ENCODE measurements at regions not wholly inside any gene's neighbourhood (a gene's known extent, or its start where the extent isn't known, plus 50 kb on each side); places are given as distances from the start of the nearest gene placed in this dataset.

GRCh38 chr6:140847262-140847645, 1285.5 kb upstream of the GJE1 start:
- Mint-ChIP-seq H3K4me3 (no peak overlapping the region), H3K27me3 (no peaks in the 10 kb centered on the region), H3K27ac (no peak overlapping the region), H3K9me3 (no peaks in the 10 kb centered on the region), H3K36me3 (no peaks in the 10 kb centered on the region), H3K4me1 (no peaks in the 10 kb centered on the region)
- DNase-seq: no peak
- CTCF ChIA-PET: no interaction called here

GRCh38 chr6:140846503-140847261, 1286.0 kb upstream of the GJE1 start:
- H3K4me3 Mint-ChIP-seq: no peak overlapping the region
- no peaks in the 10 kb centered on the region for H3K4me1 Mint-ChIP-seq
- no peaks in the 10 kb centered on the region for H3K9me3 Mint-ChIP-seq
- no peaks in the 10 kb centered on the region for H3K36me3 Mint-ChIP-seq
- no peak for DNase-seq
- no peaks in the 10 kb centered on the region for H3K27me3 Mint-ChIP-seq
- CTCF ChIA-PET: no interaction called here
- H3K27ac Mint-ChIP-seq: no peak overlapping the region

DNA sequence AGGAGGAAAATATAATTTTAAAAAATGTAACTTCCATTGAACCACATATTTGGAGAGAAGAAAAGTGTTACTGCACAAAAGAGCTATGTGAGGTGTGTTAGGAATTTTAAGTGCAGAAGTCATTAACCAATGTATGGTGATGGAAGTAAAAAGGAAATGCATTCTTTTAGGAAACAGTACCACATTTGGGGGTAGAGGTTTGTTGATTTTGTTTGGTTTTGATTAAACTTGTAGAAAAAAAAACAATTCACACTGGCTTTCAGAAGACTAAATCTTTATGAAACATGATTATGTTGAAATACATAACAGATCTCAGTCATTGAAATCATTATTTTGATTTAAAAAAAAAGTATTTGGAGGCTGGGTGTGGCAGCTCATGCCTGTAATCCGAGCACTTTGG, 1287.0 kb upstream of the GJE1 start:
- CTCF ChIA-PET: no interaction called here
- no peaks in the 10 kb centered on the region for H3K27me3 Mint-ChIP-seq
- H3K4me1 Mint-ChIP-seq: no peaks in the 10 kb centered on the region
- H3K4me3 Mint-ChIP-seq: no peak overlapping the region
- H3K36me3 Mint-ChIP-seq: no peaks in the 10 kb centered on the region
- no peaks in the 10 kb centered on the region for H3K9me3 Mint-ChIP-seq
- no peak overlapping the region for H3K27ac Mint-ChIP-seq
- DNase-seq: no peak

DNA sequence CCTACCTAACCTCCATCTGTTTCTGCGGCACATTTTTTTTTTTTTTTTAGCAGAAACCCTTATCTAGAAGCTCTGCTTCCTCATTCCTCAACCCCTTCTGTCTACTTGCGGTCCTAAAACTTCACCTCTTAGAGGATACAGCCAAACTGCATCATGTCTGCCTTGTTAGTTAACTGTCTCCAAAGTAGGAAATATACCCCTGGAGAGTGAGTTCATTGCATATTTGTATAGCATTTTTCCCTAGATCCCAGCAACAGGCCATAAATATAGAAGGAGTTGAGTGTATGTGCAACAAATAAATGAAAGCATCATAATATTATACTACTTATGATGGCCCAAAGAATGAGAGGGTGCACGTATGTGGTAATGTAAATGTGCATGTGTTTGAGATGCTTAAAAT, 1288.6 kb upstream of the GJE1 start:
- no peak overlapping the region for H3K27ac Mint-ChIP-seq
- DNase-seq: no peak
- H3K27me3 Mint-ChIP-seq: no peaks in the 10 kb centered on the region
- no peaks in the 10 kb centered on the region for H3K9me3 Mint-ChIP-seq
- H3K36me3 Mint-ChIP-seq: no peaks in the 10 kb centered on the region
- CTCF ChIA-PET: interaction anchor here (0.6 kb wide), 1 partner anchor 251 kb away, joined by 4 read pairs; no protein-coding TSS in a partner anchor
- no peaks in the 10 kb centered on the region for H3K4me1 Mint-ChIP-seq
- no peak overlapping the region for H3K4me3 Mint-ChIP-seq

DNA sequence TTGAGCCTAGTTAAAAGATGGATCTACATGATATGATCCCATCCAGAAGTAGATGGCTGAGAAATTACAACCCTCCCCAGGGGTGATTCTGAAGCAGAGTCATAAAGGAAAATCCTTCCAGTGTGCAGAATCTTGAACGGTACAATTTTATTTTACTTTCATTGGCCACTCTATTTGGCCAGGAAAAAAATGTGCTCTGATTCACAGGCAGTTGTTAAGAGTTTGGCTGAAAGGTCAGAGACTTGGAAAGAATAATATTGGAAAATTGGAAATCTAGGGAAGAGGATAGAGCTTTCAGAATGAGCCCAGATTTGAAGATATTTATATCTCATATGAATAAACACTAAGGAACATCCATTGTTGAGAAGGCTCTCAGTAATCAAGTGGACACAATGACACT, 1299.3 kb upstream of the GJE1 start:
- no peak for DNase-seq
- no peak overlapping the region for H3K27ac Mint-ChIP-seq
- no peaks in the 10 kb centered on the region for H3K36me3 Mint-ChIP-seq
- no peaks in the 10 kb centered on the region for H3K9me3 Mint-ChIP-seq
- no peak overlapping the region for H3K4me3 Mint-ChIP-seq
- CTCF ChIA-PET: no interaction called here
- no peaks in the 10 kb centered on the region for H3K27me3 Mint-ChIP-seq
- H3K4me1 Mint-ChIP-seq: no peaks in the 10 kb centered on the region

DNA sequence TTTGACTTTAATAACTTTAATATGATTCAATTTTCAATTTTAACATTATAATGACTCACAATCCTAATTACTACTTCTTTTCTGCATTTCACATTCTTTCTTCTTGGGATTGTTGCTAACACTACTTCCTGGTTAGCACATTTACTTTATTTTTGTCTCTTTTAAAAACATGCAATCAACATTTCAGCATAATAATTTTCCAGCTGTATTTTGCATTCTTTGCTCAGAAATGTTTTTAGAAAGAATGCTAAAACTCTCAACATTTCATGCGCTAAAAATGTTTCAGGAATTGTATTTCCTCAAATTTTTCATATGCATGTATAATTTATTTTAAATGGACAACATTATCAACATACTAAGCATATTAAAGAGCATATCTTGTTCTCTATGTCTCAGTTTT, 1302.1 kb upstream of the GJE1 start:
- no peaks in the 10 kb centered on the region for H3K27me3 Mint-ChIP-seq
- H3K4me3 Mint-ChIP-seq: no peak overlapping the region
- DNase-seq: no peak
- H3K4me1 Mint-ChIP-seq: no peaks in the 10 kb centered on the region
- CTCF ChIA-PET: no interaction called here
- no peaks in the 10 kb centered on the region for H3K9me3 Mint-ChIP-seq
- H3K27ac Mint-ChIP-seq: no peak overlapping the region
- H3K36me3 Mint-ChIP-seq: no peaks in the 10 kb centered on the region

DNA sequence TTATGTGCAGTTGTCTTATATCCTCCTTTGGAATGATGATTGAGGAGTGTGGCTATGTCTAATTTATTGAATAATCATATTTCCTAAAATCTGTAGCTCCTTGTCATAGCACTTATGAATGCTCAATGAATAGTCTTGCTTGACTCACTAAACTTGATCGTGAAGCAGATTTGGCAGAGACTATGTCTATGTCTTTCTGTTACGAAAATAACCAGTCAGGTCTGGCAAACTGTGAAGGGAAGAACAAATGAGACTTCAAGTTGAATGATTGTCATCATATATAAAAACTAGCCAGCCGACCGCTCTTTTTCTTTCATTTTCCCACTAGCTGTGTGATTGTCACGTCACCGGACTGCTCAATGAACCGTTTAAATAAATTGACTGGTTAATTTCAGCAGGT, 1303.9 kb upstream of the GJE1 start:
- Mint-ChIP-seq H3K4me1 (no peaks in the 10 kb centered on the region), H3K36me3 (no peaks in the 10 kb centered on the region), H3K27ac (no peak overlapping the region), H3K4me3 (no peak overlapping the region), H3K9me3 (no peaks in the 10 kb centered on the region), H3K27me3 (no peaks in the 10 kb centered on the region)
- DNase-seq: no peak
- CTCF ChIA-PET: no interaction called here

DNA sequence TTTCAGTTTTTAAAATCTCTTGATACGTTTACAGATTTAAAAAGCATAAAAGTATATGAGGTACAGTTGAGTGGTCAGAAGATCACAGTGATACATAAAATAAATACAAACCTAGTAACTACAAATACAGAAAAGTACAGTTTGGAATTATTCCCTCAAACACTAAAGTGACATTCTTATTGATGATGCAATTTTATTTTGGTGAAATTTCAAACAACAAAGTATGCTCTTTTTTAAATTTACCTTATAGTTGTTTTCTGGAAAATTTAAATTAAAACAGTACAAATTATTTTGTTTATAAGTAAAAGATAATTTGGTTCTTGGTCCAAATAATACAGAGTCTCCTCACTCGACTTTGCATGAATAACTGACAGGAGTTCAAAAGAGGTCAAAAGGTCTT, 1305.1 kb upstream of the GJE1 start:
- no peaks in the 10 kb centered on the region for H3K9me3 Mint-ChIP-seq
- no peaks in the 10 kb centered on the region for H3K4me1 Mint-ChIP-seq
- H3K27ac Mint-ChIP-seq: no peak overlapping the region
- H3K27me3 Mint-ChIP-seq: no peaks in the 10 kb centered on the region
- no peak for DNase-seq
- CTCF ChIA-PET: no interaction called here
- H3K4me3 Mint-ChIP-seq: no peak overlapping the region
- no peaks in the 10 kb centered on the region for H3K36me3 Mint-ChIP-seq

- no peaks in the 10 kb centered on the region for H3K36me3 Mint-ChIP-seq
- H3K4me3 Mint-ChIP-seq: no peak overlapping the region
- CTCF ChIA-PET: no interaction called here
- no peak overlapping the region for H3K27ac Mint-ChIP-seq
- H3K4me1 Mint-ChIP-seq: no peaks in the 10 kb centered on the region
- no peak for DNase-seq
- no peaks in the 10 kb centered on the region for H3K9me3 Mint-ChIP-seq
- no peaks in the 10 kb centered on the region for H3K27me3 Mint-ChIP-seq
Measured at GRCh38 chr6:140825731-140826130, 1307.0 kb upstream of the GJE1 start.

- Mint-ChIP-seq H3K4me3 (no peak overlapping the region), H3K9me3 (no peaks in the 10 kb centered on the region), H3K4me1 (no peaks in the 10 kb centered on the region), H3K27ac (no peak overlapping the region), H3K36me3 (no peaks in the 10 kb centered on the region), H3K27me3 (no peaks in the 10 kb centered on the region)
- DNase-seq: no peak
- CTCF ChIA-PET: no interaction called here
Measured at GRCh38 chr6:140824595-140824994, 1308.1 kb upstream of the GJE1 start.

- H3K27me3 Mint-ChIP-seq: no peaks in the 10 kb centered on the region
- DNase-seq: no peak
- H3K9me3 Mint-ChIP-seq: no peaks in the 10 kb centered on the region
- H3K4me1 Mint-ChIP-seq: no peaks in the 10 kb centered on the region
- no peak overlapping the region for H3K27ac Mint-ChIP-seq
- CTCF ChIA-PET: no interaction called here
- no peak overlapping the region for H3K4me3 Mint-ChIP-seq
- no peaks in the 10 kb centered on the region for H3K36me3 Mint-ChIP-seq
Measured at GRCh38 chr6:140821196-140821595, 1311.5 kb upstream of the GJE1 start.

DNA sequence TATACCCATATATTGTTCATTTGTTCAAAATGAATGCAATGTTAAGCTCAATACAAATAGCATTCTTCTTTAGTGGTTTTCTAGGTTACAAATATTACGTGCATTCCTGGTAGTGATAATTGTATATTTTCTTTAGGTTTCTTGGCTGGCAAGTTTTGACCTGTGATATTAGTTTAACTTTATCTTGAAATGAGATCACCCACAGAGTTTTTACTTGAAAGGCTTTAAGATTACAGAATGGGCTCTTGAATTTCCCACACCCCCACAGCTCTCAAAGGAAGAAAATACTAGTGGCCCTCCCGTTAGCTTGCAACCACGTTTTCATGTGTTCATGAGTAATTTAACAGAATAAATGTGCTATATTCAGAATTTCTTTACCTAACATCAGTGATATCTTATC, 1315.5 kb upstream of the GJE1 start:
- H3K4me3 Mint-ChIP-seq: no peak overlapping the region
- no peaks in the 10 kb centered on the region for H3K4me1 Mint-ChIP-seq
- H3K36me3 Mint-ChIP-seq: no peaks in the 10 kb centered on the region
- CTCF ChIA-PET: no interaction called here
- H3K27me3 Mint-ChIP-seq: no peaks in the 10 kb centered on the region
- DNase-seq: no peak
- H3K9me3 Mint-ChIP-seq: no peaks in the 10 kb centered on the region
- H3K27ac Mint-ChIP-seq: no peak overlapping the region

- Mint-ChIP-seq H3K27ac (no peak overlapping the region), H3K27me3 (no peaks in the 10 kb centered on the region), H3K36me3 (no peaks in the 10 kb centered on the region), H3K4me3 (no peak overlapping the region), H3K9me3 (no peaks in the 10 kb centered on the region), H3K4me1 (no peaks in the 10 kb centered on the region)
- CTCF ChIA-PET: no interaction called here
- DNase-seq: no peak
Measured at GRCh38 chr6:140816681-140817080, 1316.0 kb upstream of the GJE1 start.

- Mint-ChIP-seq H3K27ac (no peak overlapping the region), H3K9me3 (no peaks in the 10 kb centered on the region), H3K27me3 (no peaks in the 10 kb centered on the region), H3K4me3 (no peak overlapping the region), H3K36me3 (no peaks in the 10 kb centered on the region), H3K4me1 (peaks cover 8% of the 10 kb centered on the region)
- CTCF ChIA-PET: no interaction called here
- DNase-seq: no peak
Measured at GRCh38 chr6:140812636-140813035, 1320.1 kb upstream of the GJE1 start.

DNA sequence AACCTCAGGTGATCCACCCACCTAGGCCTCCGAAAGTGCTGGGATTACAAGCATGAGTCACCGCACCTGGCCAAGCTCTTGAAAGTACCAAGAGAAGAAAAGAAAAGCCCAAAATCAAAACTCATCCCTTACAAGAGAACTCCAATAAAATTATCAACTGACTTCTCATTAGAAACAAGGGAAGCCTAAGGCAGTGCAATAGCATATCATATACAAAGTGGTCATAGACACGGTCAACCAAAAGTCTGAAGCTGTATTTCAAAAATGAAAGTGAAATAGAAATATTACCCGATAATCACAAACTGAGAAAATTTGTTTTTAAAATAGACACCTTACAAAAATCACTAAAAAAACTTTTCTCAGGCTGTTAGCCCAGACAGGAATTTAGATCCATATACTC, 1321.1 kb upstream of the GJE1 start:
- Mint-ChIP-seq H3K27ac (no peak overlapping the region), H3K4me3 (no peak overlapping the region), H3K9me3 (no peaks in the 10 kb centered on the region), H3K4me1 (peaks cover 8% of the 10 kb centered on the region), H3K36me3 (no peaks in the 10 kb centered on the region), H3K27me3 (no peaks in the 10 kb centered on the region)
- DNase-seq: no peak
- CTCF ChIA-PET: no interaction called here

GRCh38 chr6:140809694-140810101, 1323.0 kb upstream of the GJE1 start:
- Mint-ChIP-seq H3K4me1 (peaks cover 8% of the 10 kb centered on the region), H3K9me3 (no peaks in the 10 kb centered on the region), H3K36me3 (no peaks in the 10 kb centered on the region), H3K27ac (no peak overlapping the region), H3K27me3 (no peaks in the 10 kb centered on the region), H3K4me3 (no peak overlapping the region)
- CTCF ChIA-PET: interaction anchor here (0.6 kb wide), 1 partner anchor 363 kb away, joined by 3 read pairs; no protein-coding TSS in a partner anchor
- DNase-seq: no peak
